ENCODE measurements at regions not wholly inside any gene's neighbourhood (a gene's known extent, or its start where the extent isn't known, plus 50 kb on each side); places are given as distances from the start of the nearest gene placed in this dataset.

DNA sequence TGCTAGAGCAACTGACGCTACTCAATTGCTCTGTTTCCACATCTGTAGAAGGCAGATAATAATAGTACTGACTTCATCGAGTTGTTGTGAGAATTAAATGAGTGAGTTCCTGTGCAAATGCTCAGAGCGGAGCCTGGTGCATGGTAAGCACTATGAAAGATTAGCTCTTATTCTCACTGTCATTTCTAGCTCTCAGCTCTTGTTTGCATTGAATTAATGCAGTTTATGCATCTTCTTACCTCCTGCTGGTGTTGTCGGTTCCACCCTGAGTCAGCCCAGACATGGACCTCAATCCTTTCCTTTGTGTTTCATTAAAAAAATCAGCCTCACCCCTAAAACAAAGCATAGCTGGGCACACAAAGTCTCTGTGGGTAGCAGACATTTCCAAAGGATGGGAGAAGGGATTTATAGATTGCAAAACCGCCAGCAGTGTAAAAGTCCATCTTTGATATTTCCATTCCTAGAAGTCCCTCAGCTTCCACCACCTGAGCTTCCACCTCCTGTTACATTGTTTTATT, 254.4 kb upstream of the CSF3R start:
- ATAC-seq (ENCODE audit: low read depth) = no peak
- POLR2A ChIA-PET = no interaction called here
- WGBS (ENCODE audit: insufficient coverage) = 83% methylated on average over 3 of the region's 5 CpGs
- Histone ChIP-seq H3K9ac (ENCODE audit: low read length) (no peak overlapping the region), H3K4me3 (ENCODE audit: control extremely low read depth in 1 of 5, extremely low read depth in 1 of 5, insufficient read depth in 1 of 5, low read depth in 2 of 5, low read length in 4 of 5) (no peak overlapping the region), H3K79me2 (ENCODE audit: control insufficient read depth, insufficient read depth, low read length) (no peaks in the 10 kb centered on the region), H3K36me3 (replicated peaks in 1 of 2; ENCODE audit: control extremely low read depth in 1 of 2, control insufficient read depth in 1 of 2, extremely low read depth in 1 of 2, insufficient read depth in 2 of 2, low read length in 1 of 2) (no peaks in the 10 kb centered on the region), H3K4me2 (replicated peaks; ENCODE audit: low read depth, low read length, poor library complexity, severe bottlenecking) (no peak overlapping the region), H3K27ac (ENCODE audit: low read length in 2 of 2) (no peak overlapping the region), H3K27me3 (replicated peaks in 1 of 4; ENCODE audit: control extremely low read depth in 1 of 4, control insufficient read depth in 3 of 4, insufficient read depth in 4 of 4, low read length in 3 of 4) (peaks cover 0 to 26% (median 0%) of the 10 kb centered on the region in 4 experiments), H4K20me1 (ENCODE audit: control insufficient read depth, insufficient read depth, low read length, poor library complexity, severe bottlenecking) (no peaks in the 10 kb centered on the region), H3K4me1 (ENCODE audit: control insufficient read depth in 2 of 2, insufficient read depth in 2 of 2, low read length in 2 of 2) (no peaks in the 10 kb centered on the region), H3K9me3 (ENCODE audit: control extremely low read depth in 1 of 3, control insufficient read depth in 2 of 3, insufficient read depth in 1 of 3, low read length in 2 of 3) (no peaks in the 10 kb centered on the region), H2AFZ (ENCODE audit: insufficient read depth, low read depth, low read length, poor library complexity, severe bottlenecking) (no peak overlapping the region)
- Mint-ChIP-seq H3K27ac (no peak overlapping the region), H3K4me1 (no peaks in the 10 kb centered on the region), H3K9me3 (ENCODE audit: insufficient read depth) (no peaks in the 10 kb centered on the region), H3K27me3 (peaks cover 55% of the 10 kb centered on the region), H3K4me3 (no peak overlapping the region)
- DNase-seq = no peak
- CTCF ChIA-PET = no interaction called here
- intact Hi-C loops (cut with micrococcal nuclease) = no loop called here
- TF ChIP-seq, protein P1, sequence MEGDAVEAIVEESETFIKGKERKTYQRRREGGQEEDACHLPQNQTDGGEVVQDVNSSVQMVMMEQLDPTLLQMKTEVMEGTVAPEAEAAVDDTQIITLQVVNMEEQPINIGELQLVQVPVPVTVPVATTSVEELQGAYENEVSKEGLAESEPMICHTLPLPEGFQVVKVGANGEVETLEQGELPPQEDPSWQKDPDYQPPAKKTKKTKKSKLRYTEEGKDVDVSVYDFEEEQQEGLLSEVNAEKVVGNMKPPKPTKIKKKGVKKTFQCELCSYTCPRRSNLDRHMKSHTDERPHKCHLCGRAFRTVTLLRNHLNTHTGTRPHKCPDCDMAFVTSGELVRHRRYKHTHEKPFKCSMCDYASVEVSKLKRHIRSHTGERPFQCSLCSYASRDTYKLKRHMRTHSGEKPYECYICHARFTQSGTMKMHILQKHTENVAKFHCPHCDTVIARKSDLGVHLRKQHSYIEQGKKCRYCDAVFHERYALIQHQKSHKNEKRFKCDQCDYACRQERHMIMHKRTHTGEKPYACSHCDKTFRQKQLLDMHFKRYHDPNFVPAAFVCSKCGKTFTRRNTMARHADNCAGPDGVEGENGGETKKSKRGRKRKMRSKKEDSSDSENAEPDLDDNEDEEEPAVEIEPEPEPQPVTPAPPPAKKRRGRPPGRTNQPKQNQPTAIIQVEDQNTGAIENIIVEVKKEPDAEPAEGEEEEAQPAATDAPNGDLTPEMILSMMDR (IDR thresholded peaks at IDR 0.05) = no peak
- TF ChIP-seq EZH2 (IDR thresholded peaks at IDR 0.05; ENCODE audit: borderline replicate concordance, insufficient read depth, low read depth, low read length, poor library complexity, severe bottlenecking) = no peak

GRCh38 chr1:36735939-36736730, 253.4 kb upstream of the CSF3R start:
- intact Hi-C loops (cut with micrococcal nuclease) = no loop called here
- ATAC-seq (ENCODE audit: low read depth) (no peak), DNase-seq (no peak)
- no peaks in the 10 kb centered on the region for H3K36me3 ChIP-seq (replicated peaks in 1 of 2; ENCODE audit: control extremely low read depth in 1 of 2, control insufficient read depth in 1 of 2, extremely low read depth in 1 of 2, insufficient read depth in 2 of 2, low read length in 1 of 2)
- Mint-ChIP-seq H3K4me3 (no peak overlapping the region), H3K9me3 (ENCODE audit: insufficient read depth) (no peaks in the 10 kb centered on the region), H3K4me1 (no peaks in the 10 kb centered on the region), H3K27ac (no peak overlapping the region), H3K27me3 (peaks cover 56% of the 10 kb centered on the region)
- H3K27me3 ChIP-seq (replicated peaks in 1 of 4; ENCODE audit: control extremely low read depth in 1 of 4, control insufficient read depth in 3 of 4, insufficient read depth in 4 of 4, low read length in 3 of 4) = peaks cover 0 to 26% (median 0%) of the 10 kb centered on the region in 4 experiments
- no peak overlapping the region for H2AFZ ChIP-seq (ENCODE audit: insufficient read depth, low read depth, low read length, poor library complexity, severe bottlenecking)
- POLR2A ChIA-PET = no interaction called here
- H3K9ac ChIP-seq (ENCODE audit: low read length) = no peak overlapping the region
- no peak overlapping the region for H3K27ac ChIP-seq (ENCODE audit: low read length in 2 of 2)
- H3K4me3 ChIP-seq (ENCODE audit: control extremely low read depth in 1 of 5, extremely low read depth in 1 of 5, insufficient read depth in 1 of 5, low read depth in 2 of 5, low read length in 4 of 5) = no peak overlapping the region
- TF ChIP-seq EZH2 (IDR thresholded peaks at IDR 0.05; ENCODE audit: borderline replicate concordance, insufficient read depth, low read depth, low read length, poor library complexity, severe bottlenecking) = no peak
- TF ChIP-seq, protein P1 (IDR thresholded peaks at IDR 0.05) = no peak
- 45% methylated on average over 11 of the region's 18 CpGs for WGBS (ENCODE audit: insufficient coverage)
- no peaks in the 10 kb centered on the region for H3K79me2 ChIP-seq (ENCODE audit: control insufficient read depth, insufficient read depth, low read length)
- no peak overlapping the region for H3K4me2 ChIP-seq (replicated peaks; ENCODE audit: low read depth, low read length, poor library complexity, severe bottlenecking)
- no peaks in the 10 kb centered on the region for H3K4me1 ChIP-seq (ENCODE audit: control insufficient read depth in 2 of 2, insufficient read depth in 2 of 2, low read length in 2 of 2)
- CTCF ChIA-PET = no interaction called here
- no peaks in the 10 kb centered on the region for H3K9me3 ChIP-seq (ENCODE audit: control extremely low read depth in 1 of 3, control insufficient read depth in 2 of 3, insufficient read depth in 1 of 3, low read length in 2 of 3)
- no peaks in the 10 kb centered on the region for H4K20me1 ChIP-seq (ENCODE audit: control insufficient read depth, insufficient read depth, low read length, poor library complexity, severe bottlenecking)

Data from B cell (primary cell).